Fibroblast of mammary gland (primary cell): ENCODE measurements at regions not wholly inside any gene's neighbourhood (a gene's known extent, or its start where the extent isn't known, plus 50 kb on each side); places are given as distances from the start of the nearest gene placed in this dataset.

ENCODE experiments used
- DNase-seq: peaks from one replicate; pipeline ENCODE4 v3.0.0-alpha.2; 2010; ENCODE audit warnings: low read depth
- H3K4me3 ChIP-seq: 2 replicates; pipeline ENCODE4 v1.5.1; 2011; ENCODE audit warnings: low read depth, mild to moderate bottlenecking, low read length, moderate library complexity; ENCODE audit not compliant: control insufficient read depth
- TF ChIP-seq, protein P1 (sequence below): conservative IDR thresholded peaks from 2 replicates; pipeline ENCODE4 v1.5.1; 2011; ENCODE audit warnings: low read depth, low read length, inconsistent platforms; ENCODE audit not compliant: control insufficient read depth, insufficient read depth

DNA sequence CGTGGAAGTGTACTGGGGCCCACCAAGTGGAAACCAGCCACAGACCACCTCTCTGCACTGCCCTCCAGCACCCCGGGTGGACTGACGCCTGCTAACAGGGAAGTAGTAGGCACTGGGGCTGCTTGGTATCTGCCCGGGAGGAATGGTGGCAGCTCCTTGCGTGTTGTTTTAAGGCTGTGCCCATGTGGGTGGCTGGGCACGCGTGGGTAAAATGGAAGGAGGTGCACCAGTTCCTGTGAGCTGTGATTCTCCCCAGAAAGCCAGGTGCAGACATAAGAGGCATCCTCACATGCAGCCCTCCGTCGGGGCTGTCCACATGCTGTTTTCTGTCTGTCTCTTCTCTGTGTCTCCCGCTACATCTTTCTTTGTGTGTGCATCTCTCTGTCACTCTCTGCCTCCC is 122.3 kb downstream of the ENGASE start:
- TF ChIP-seq, protein P1, sequence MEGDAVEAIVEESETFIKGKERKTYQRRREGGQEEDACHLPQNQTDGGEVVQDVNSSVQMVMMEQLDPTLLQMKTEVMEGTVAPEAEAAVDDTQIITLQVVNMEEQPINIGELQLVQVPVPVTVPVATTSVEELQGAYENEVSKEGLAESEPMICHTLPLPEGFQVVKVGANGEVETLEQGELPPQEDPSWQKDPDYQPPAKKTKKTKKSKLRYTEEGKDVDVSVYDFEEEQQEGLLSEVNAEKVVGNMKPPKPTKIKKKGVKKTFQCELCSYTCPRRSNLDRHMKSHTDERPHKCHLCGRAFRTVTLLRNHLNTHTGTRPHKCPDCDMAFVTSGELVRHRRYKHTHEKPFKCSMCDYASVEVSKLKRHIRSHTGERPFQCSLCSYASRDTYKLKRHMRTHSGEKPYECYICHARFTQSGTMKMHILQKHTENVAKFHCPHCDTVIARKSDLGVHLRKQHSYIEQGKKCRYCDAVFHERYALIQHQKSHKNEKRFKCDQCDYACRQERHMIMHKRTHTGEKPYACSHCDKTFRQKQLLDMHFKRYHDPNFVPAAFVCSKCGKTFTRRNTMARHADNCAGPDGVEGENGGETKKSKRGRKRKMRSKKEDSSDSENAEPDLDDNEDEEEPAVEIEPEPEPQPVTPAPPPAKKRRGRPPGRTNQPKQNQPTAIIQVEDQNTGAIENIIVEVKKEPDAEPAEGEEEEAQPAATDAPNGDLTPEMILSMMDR: no peak
- DNase-seq: no peak
- H3K4me3 ChIP-seq: no peak overlapping the region

DNA sequence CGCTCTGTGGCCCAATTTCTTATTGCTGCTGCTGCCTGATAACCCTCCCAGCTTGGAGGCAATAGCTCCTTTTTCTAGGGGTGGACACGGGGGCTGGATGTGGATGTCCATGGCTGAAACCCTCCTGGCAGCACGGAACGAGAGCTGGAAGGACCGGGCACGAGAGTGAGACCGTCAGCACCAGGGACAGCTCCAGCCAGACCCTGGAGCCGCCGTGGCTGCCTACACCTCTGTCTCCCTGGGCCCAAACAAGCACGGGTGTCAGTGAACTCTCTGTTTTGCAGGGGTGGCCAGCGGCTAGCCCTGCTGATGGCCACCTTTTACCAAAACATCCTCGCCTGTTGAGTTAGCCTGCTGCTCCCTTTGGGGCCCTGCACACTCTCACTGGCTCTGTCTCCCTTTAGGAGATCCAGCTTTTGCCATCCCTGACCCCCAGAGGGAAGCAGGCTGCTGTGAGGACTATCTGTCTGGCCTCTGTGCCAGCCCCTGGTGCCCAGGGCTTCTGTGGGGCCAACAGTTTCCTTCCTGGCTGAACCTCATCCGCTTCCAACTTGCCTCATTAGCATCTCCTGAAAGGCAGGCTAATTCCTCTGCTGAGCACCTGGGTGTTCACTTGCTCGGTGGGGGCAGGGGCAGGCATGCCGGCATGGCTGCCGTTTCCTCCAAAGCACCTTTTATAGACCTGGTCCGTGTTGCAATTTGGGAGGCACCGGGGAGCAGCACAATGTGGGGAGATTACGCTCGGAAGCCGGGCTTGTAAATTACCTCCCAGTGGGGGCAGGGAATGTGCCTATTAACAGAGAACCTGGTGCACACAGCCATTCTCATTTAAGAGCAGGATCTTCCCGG is 118.1 kb downstream of the ENGASE start:
- TF ChIP-seq, protein P1: no peak
- DNase-seq: peak; percentile 12

DNA sequence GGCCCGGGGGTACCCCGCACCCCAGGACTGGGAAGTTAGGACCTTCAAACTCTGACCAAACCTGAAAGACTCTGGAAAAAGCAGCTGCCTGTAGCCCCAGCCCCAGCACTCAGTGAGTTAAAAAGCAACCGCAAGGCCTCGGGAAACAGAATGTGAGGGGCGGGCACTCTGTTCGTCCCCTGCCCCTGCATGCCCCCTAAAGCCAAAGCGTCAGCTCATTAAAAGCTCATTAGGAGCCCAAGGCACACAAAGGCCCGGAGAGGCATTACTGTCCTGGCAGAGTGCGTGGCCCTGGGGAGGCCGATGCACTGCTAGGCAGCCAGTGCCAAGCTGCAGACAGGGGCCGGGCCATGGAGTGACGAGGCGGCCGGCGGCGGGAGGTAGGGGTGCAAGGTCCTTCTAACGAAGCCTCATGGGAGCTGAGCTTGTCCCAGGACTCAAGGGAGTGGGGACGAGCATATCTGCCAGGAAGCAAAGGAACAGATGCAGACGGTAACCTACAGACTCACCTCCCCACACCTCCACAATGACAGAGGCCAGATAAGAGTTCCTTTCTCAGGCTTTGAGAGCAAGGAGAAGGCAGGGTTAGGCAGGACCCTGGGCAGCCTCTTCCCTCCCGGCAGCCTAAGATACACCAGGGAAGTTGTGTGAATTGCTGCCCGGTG is 116.8 kb downstream of the ENGASE start:
- TF ChIP-seq, protein P1: no peak
- no peak for DNase-seq
- H3K4me3 ChIP-seq: no peak overlapping the region

More for the DNA sequence above, 118.1 kb downstream of the ENGASE start:
- H3K4me3 ChIP-seq: no peak overlapping the region

DNA sequence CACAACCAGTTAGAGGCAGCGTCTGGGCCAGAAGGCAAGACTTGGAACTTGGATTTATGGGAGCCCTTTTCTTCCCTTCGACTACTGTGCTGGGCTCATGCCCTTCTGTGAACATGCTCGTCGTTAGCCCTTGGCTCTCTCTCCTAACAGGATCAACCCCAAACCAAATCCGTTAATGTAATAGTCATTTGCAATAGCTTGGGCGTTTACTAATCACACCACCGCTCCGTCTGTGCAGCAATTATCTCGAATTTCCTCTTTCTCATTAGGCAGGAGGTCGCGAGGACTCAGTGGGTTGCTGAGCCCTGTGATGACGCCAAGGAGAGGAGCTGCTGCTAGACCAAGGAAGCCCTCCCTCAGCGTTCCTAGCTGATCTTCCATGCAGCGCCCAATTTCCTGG is 114.7 kb downstream of the ENGASE start:
- TF ChIP-seq, protein P1: no peak
- no peak overlapping the region for H3K4me3 ChIP-seq
- no peak for DNase-seq

DNA sequence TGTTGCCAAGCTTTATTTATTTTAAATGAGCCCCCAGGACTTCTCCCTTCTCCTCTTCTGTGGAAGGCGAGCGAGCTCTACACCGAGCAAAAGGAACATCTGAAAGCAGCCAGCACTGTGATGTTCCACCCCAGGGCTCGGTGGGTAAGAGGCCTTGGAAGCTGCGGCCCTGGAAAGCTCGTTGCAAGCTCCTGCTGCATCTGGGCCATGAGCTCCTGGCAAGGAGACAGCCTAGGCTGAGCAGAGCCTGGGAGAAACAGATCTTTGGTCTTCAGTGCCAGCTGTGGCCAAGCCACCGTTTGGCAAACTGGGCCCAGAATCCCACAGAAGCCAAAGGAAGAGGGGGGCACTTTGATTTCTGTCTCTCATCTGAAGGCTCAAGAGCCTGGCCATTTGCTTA is 114.1 kb downstream of the ENGASE start:
- TF ChIP-seq, protein P1: no peak
- H3K4me3 ChIP-seq: no peak overlapping the region
- no peak for DNase-seq

DNA sequence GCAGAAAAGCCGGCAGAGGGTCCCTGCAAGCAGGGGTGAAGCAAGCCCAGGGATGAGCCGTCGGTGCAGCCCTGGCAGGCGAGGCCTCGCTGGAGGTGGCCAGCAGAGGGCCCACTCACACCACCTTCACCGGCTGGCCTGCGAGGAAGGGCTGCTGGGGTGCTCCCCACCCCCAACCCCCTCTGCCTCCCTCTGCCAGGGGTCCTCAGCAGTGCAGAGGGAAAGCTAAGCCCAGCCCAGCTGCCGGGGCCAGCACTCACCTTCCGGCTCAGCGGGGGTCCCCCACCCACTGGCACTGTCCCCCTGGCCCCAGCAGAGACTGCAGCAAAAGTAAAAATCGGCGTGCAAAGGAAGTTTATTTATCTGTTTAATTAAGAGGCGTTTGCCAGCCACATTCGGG is 113.4 kb downstream of the ENGASE start:
- no peak for DNase-seq
- no peak overlapping the region for H3K4me3 ChIP-seq
- TF ChIP-seq, protein P1: peak; percentile 50
